ENCODE measurements at regions not wholly inside any gene's neighbourhood (a gene's known extent, or its start where the extent isn't known, plus 50 kb on each side); places are given as distances from the start of the nearest gene placed in this dataset.

- H3K27me3 ChIP-seq: no peaks in the 10 kb centered on the region
- H3K27ac ChIP-seq: no peak overlapping the region
- H3K4me3 ChIP-seq: no peak overlapping the region
- WGBS, 4 donors: 53 to 72% (median 58%) methylated on average over 1 of the region's 1 CpG
- no peak for TF ChIP-seq POLR2A (IDR thresholded peaks at IDR 0.05)
- TF ChIP-seq, protein P1, sequence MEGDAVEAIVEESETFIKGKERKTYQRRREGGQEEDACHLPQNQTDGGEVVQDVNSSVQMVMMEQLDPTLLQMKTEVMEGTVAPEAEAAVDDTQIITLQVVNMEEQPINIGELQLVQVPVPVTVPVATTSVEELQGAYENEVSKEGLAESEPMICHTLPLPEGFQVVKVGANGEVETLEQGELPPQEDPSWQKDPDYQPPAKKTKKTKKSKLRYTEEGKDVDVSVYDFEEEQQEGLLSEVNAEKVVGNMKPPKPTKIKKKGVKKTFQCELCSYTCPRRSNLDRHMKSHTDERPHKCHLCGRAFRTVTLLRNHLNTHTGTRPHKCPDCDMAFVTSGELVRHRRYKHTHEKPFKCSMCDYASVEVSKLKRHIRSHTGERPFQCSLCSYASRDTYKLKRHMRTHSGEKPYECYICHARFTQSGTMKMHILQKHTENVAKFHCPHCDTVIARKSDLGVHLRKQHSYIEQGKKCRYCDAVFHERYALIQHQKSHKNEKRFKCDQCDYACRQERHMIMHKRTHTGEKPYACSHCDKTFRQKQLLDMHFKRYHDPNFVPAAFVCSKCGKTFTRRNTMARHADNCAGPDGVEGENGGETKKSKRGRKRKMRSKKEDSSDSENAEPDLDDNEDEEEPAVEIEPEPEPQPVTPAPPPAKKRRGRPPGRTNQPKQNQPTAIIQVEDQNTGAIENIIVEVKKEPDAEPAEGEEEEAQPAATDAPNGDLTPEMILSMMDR (IDR thresholded peaks at IDR 0.05): no peak
- intact Hi-C loops (cut with DNase I): no loop called here
- no peaks in the 10 kb centered on the region for H3K36me3 ChIP-seq (replicated peaks in 1 of 2)
- no peak for DNase-seq
- H3K9me3 ChIP-seq (replicated peaks in 1 of 3): no peaks in the 10 kb centered on the region
- H3K4me1 ChIP-seq (replicated peaks in 1 of 2): no peaks in the 10 kb centered on the region
These were observed 477.9 kb upstream of the HTR2A start for GRCh38 chr13:47374741-47375140.

DNA sequence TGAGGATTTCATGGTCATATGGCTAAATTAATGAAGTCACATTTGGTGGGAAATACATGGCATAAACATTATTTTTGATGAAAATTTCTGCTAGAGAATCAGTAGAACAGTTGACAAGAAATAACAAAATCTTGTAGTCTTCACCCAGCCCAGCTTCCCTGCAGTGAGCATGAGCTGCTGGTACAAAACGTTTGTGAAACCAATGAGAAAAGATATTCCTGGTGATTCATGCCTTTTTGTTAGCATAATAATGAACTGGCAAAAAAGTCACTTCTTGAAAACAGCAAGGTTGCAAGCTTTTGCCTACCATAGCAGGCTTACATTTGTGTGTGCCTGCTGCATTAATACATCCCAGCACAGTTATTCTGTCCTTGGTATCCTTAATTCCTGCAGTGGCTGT, 475.9 kb upstream of the HTR2A start:
- Histone ChIP-seq H3K36me3 (replicated peaks in 1 of 2) (no peaks in the 10 kb centered on the region), H3K27me3 (no peaks in the 10 kb centered on the region), H3K9me3 (replicated peaks in 1 of 3) (no peaks in the 10 kb centered on the region), H3K4me3 (no peak overlapping the region), H3K27ac (no peak overlapping the region), H3K4me1 (replicated peaks in 1 of 2) (no peaks in the 10 kb centered on the region)
- 6 to 11% (median 8%) methylated on average over 1 of the region's 1 CpG for WGBS, 4 donors
- TF ChIP-seq, protein P1 (IDR thresholded peaks at IDR 0.05): no peak
- TF ChIP-seq POLR2A (IDR thresholded peaks at IDR 0.05): no peak
- DNase-seq: no peak
- intact Hi-C loops (cut with DNase I): no loop called here

- intact Hi-C loops (cut with DNase I): no loop called here
- H3K27ac ChIP-seq: no peak overlapping the region
These were observed 454.9 kb upstream of the HTR2A start for GRCh38 chr13:47351798-47352197.

DNA sequence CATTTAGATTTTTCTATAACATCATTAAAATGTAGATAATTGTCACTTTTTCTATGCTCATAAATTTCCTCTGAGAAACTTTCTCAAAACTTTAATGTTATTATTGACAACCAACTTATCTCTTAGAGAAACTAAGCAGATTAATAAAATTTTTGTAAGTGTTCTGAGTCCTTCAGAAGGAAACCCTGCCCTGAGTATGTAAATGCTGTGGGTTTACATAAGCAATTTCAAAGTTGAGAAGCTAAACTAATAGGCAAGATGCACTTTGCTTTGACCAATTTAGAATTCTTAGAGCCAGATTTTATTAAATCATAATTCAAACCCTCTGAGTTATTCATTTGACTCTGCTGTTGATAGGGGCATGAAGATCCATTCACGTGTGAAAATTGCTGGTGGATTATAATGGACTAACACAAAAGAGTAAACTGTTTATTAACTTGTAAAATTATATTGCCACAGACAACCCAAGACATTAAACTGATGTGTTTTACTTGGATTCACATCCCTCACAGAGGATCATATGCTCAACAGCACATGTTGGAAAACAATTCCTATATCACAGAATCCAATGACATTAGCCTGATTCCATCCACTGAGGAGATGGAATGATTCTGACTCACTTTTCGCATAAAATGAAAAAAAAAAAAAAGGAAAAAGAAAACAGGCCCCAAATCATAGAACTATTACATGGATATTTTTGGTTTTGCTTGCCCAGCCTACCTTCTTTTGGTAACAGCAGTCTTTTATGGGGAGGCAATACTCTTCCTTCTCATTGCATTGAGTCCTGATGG, 453.7 kb upstream of the HTR2A start:
- Histone ChIP-seq H3K36me3 (replicated peaks in 1 of 2) (no peaks in the 10 kb centered on the region), H3K9me3 (replicated peaks in 1 of 3) (no peaks in the 10 kb centered on the region), H3K27me3 (no peaks in the 10 kb centered on the region), H3K4me1 (replicated peaks in 1 of 2) (no peaks in the 10 kb centered on the region), H3K27ac (no peak overlapping the region), H3K4me3 (no peak overlapping the region)
- TF ChIP-seq, protein P1 (IDR thresholded peaks at IDR 0.05): no peak
- TF ChIP-seq POLR2A (IDR thresholded peaks at IDR 0.05): no peak
- DNase-seq: no peak
- 81 to 84% (median 82%) methylated on average over 2 of the region's 2 CpGs for WGBS, 4 donors
- intact Hi-C loops (cut with DNase I): no loop called here

More at GRCh38 chr13:47351798-47352197, 454.9 kb upstream of the HTR2A start:
- Histone ChIP-seq H3K4me1 (replicated peaks in 1 of 2) (no peaks in the 10 kb centered on the region), H3K36me3 (replicated peaks in 1 of 2) (no peaks in the 10 kb centered on the region), H3K27me3 (no peaks in the 10 kb centered on the region), H3K4me3 (no peak overlapping the region), H3K9me3 (replicated peaks in 1 of 3) (no peaks in the 10 kb centered on the region)
- no peak for DNase-seq
- WGBS, 4 donors: 79 to 88% (median 83%) methylated on average over 3 of the region's 3 CpGs
- TF ChIP-seq POLR2A (IDR thresholded peaks at IDR 0.05): no peak
- TF ChIP-seq, protein P1 (IDR thresholded peaks at IDR 0.05): no peak

Data from adrenal gland (tissue), 9 donors.